Aorta (tissue), 5 donors: ENCODE measurements at regions not wholly inside any gene's neighbourhood (a gene's known extent, or its start where the extent isn't known, plus 50 kb on each side); places are given as distances from the start of the nearest gene placed in this dataset.

Source experiments
- ATAC-seq: fragments of 200-7000 bp; cut with Tn5 transposase; one replicate; pipeline ENCODE4 v1.9.1; 2022; ENCODE audit warnings: moderate library complexity; ENCODE audit not compliant: low FRiP score
- DNase-seq, 2 donors: peaks; one replicate each; pipeline ENCODE4 v3.0.0-alpha.2; 2020
- H3K27ac ChIP-seq, 2 donors: one replicate each; pipeline ENCODE4 v1.5.1; 2013; ENCODE audit warnings: low read length in 2 of 2, mild to moderate bottlenecking in 2 of 2, moderate library complexity in 2 of 2, control low read depth in 1 of 2, inconsistent platforms in 1 of 2, low read depth in 1 of 2
- H3K27me3 ChIP-seq, 2 donors: one replicate each; pipeline ENCODE4 v1.6.1; 2013; ENCODE audit warnings: control low read depth in 1 of 2, low read length in 1 of 2, mild to moderate bottlenecking in 1 of 2, moderate library complexity in 1 of 2; ENCODE audit not compliant: insufficient read depth in 2 of 2, control insufficient read depth in 1 of 2
- H3K36me3 ChIP-seq, 2 donors: one replicate each; pipeline ENCODE4 v1.6.1; 2013; ENCODE audit warnings: control low read depth in 1 of 2, low read length in 1 of 2, mild to moderate bottlenecking in 1 of 2; ENCODE audit not compliant: insufficient read depth in 2 of 2, control insufficient read depth in 1 of 2
- H3K4me1 ChIP-seq, 2 donors: one replicate each; pipeline ENCODE4 v1.6.1; 2013; ENCODE audit warnings: low read length in 2 of 2, control low read depth in 1 of 2, mild to moderate bottlenecking in 1 of 2, moderate library complexity in 1 of 2; ENCODE audit not compliant: insufficient read depth in 2 of 2, control insufficient read depth in 1 of 2
- H3K4me3 ChIP-seq, 2 donors: one replicate each; pipeline ENCODE4 v1.5.1; 2013; ENCODE audit warnings: low read length in 2 of 2, control low read depth in 1 of 2, mild to moderate bottlenecking in 1 of 2
- H3K9me3 ChIP-seq: one replicate; pipeline ENCODE4 v1.6.1; 2013; ENCODE audit warnings: mild to moderate bottlenecking, low read length; ENCODE audit not compliant: control insufficient read depth
- WGBS, 2 donors: extraction: QIAGEN DNeasy Blood & Tissue Kit; methylation state at CpG; one replicate each; pipeline ENCODE4 v1.1.7; 2013; 5-methylcytosine and 5-hydroxymethylcytosine counted together
- intact Hi-C, 2 donors: fragments of 100-400 bp; cut with DNase I; formaldehyde crosslinking; loops; one replicate each; pipeline versions ENCODE4 v1.14.2 to v1.15.0; 2022
- donor health status: healthy with polysubstance abuse.
- donor health status: Bipolar disorder and iron deficiency.
- donor health status: DM: no; HTN: no; CAD: no.
- donor health status: DM: no; HTN: no; CAD: no.
- donor health status: DM: yes; HTN: yes; CAD: no.

DNA sequence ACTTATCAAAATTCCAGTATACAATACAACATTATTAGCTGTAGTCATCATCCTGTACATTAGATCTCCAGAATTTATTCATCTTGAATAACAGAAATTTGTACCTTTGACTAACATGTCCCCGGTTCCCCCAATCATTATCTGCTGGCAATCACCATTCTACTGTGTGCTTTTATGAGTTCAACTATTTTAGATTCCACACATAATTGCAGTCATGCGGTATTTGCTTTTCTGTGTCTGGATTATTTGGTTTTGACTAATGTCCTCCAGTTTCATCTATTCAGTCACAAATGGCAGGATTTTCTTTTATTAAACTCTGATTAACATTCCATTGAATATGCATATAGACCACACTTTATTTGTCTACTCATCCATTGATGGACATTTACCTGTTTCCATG, 530.7 kb upstream of the SLITRK1 start:
- no peak for DNase-seq
- no peak overlapping the region for H3K27ac ChIP-seq
- WGBS, 2 donors: 20 to 26% methylated on average over 2 of the region's 2 CpGs
- H3K36me3 ChIP-seq: no peaks in the 10 kb centered on the region
- H3K9me3 ChIP-seq: no peaks in the 10 kb centered on the region
- no peaks in the 10 kb centered on the region for H3K4me1 ChIP-seq
- H3K4me3 ChIP-seq: no peak overlapping the region
- no peak for ATAC-seq
- intact Hi-C loops: no loop called here
- H3K27me3 ChIP-seq: no peaks in the 10 kb centered on the region

DNA sequence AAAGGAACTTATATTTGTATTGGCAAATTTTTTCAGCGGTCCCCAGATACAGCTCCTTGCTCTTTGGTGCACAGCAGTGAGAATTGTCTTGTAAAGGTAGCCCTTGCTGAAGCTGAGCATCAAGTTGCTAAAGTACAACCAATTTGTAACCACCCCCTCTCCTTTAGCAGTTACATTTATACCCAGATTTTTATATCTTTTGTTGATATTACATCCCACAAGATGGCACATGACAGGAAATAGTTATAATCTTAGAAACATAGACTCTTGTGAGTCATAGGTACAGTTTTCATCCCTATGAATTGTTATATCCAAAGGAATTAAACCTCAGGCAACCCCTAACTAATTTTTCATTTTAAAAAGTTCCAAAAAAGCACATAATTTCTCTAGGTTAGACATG, 523.0 kb upstream of the SLITRK1 start:
- Histone ChIP-seq H3K27me3 (no peaks in the 10 kb centered on the region), H3K4me3 (no peak overlapping the region), H3K4me1 (no peaks in the 10 kb centered on the region), H3K36me3 (no peaks in the 10 kb centered on the region), H3K27ac (no peak overlapping the region), H3K9me3 (no peaks in the 10 kb centered on the region)
- intact Hi-C loops: no loop called here
- WGBS, 2 donors: 44 to 63% methylated on average over 1 of the region's 1 CpG
- no peak for DNase-seq
- no peak for ATAC-seq

DNA sequence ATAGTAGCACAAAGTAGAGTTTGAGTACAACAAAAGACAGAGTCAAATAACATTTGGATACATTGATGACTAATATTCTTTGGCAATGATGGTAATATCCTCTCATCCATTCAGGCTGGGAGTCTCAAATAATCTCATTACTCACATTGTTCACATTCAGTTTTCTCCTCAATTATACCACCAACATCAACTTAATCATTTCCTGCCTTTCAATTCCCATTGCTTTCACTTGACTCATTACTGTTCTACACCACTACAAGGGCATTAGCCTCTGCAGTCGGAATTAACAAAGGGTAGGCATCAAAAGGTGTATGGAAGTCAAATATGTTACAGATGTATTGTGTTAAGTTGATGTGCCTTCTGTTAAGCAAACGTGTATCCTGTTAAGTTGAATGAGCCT, 518.4 kb upstream of the SLITRK1 start:
- no peak for DNase-seq
- Histone ChIP-seq H3K36me3 (no peaks in the 10 kb centered on the region), H3K27me3 (no peaks in the 10 kb centered on the region), H3K9me3 (no peaks in the 10 kb centered on the region), H3K4me3 (no peak overlapping the region), H3K27ac (no peak overlapping the region), H3K4me1 (no peaks in the 10 kb centered on the region)
- 72 to 75% methylated on average over 2 of the region's 2 CpGs for WGBS, 2 donors
- no peak for ATAC-seq
- intact Hi-C loops: no loop called here

DNA sequence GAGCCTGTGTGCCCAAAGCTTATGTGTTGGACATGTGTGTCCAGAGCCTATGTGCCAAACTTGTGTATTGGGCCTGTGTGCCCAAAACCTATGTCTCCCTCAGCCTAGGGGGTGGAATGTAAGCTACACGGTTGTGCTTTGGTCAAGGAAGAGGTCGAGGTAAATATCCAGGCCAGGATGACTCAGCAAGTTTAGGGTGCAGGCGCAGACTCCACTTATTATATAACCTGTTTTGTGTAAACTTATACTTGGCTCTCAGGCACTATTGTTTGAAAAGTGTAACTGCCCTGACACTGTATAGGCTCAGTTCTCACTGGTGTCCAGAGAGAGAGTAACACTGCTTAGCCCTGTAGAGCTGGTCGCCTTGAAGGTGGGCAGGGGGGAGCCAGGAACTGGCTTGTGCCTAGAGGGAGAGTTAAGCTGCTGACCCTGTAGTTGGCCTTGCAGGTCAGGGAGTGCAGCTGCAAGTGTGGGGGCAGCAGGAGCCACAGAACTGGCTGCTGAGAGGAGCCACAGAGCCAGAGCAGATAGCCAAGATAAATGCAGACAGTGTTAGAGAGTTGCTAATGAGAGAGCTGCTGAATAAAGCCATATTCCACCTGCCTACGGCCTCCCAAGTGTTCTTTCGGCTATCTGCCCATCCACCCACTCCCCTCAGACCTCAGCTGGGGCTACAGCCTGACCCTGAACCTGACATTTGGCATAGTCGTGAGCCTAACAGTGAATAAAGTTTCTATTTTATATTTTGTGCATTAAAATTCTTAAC, 517.2 kb upstream of the SLITRK1 start:
- no peaks in the 10 kb centered on the region for H3K4me1 ChIP-seq
- H3K4me3 ChIP-seq: no peak overlapping the region
- intact Hi-C loops: no loop called here
- DNase-seq (no peak), ATAC-seq (peak; percentile 26)
- H3K9me3 ChIP-seq: no peaks in the 10 kb centered on the region
- no peaks in the 10 kb centered on the region for H3K27me3 ChIP-seq
- H3K27ac ChIP-seq: no peak overlapping the region
- WGBS, 2 donors: 69 to 71% methylated on average over 7 of the region's 7 CpGs
- H3K36me3 ChIP-seq: no peaks in the 10 kb centered on the region

DNA sequence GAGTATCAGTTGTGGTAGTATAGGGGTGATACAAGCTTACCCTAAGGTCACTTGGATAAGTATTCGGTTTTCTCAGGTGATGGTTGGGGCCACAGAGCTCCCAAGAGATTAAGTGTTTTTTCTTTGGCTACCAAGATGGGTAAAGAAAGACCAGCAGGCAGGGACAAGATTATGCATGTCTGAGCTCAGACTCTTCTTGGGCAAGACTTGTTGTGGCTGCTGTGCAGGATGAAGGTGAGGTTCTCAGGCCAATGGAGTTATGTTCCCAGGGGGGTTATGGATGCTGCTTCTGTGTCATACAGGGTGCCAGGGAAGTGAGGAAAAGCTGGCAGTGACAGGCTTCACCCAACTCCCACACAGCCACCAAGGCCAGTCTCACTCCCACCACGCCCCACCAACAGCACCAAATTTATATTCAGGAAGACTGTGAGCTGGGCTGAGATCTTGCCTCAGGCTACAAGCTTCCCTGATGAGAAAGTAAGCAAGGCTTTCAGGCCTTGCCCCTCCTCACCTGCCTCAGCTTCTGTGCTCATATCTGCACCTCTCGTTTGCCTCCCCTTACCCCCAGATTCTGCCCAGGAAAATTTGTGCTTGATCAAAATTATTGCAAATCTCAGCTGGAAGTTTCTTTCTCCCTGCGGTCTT, 511.8 kb upstream of the SLITRK1 start:
- intact Hi-C loops: loop anchor here in 1 of 2 donors (1.0 kb wide), 1 partner anchor 10 kb away; no protein-coding TSS in a partner anchor
- Histone ChIP-seq H3K27ac (no peak overlapping the region), H3K4me3 (no peak overlapping the region), H3K36me3 (no peaks in the 10 kb centered on the region), H3K4me1 (no peaks in the 10 kb centered on the region), H3K9me3 (peaks cover 2% of the 10 kb centered on the region), H3K27me3 (no peaks in the 10 kb centered on the region)
- 90 to 94% methylated on average over 4 of the region's 4 CpGs for WGBS, 2 donors
- no peak for ATAC-seq
- DNase-seq: no peak

DNA sequence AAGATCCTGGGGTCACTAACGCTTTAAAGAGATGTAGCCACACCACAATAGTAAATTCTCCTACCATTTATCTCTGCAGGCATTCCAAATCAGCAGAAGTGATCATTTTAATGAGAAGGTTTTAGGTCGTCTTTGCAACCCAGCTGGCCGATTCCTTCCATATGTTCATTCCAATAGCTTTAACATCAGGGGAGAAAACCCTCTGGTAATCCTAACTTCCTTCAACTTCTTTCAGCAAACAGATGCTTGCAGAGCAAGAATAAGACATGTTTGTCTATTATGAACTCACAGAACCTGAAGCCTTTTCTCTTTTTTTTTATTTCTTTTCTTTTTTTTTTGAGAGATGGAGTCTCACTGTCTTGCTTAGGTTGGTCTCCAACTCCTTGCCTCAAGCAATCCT, 498.6 kb upstream of the SLITRK1 start:
- Histone ChIP-seq H3K27ac (no peak overlapping the region), H3K4me1 (no peaks in the 10 kb centered on the region), H3K4me3 (no peak overlapping the region), H3K27me3 (no peaks in the 10 kb centered on the region), H3K36me3 (no peaks in the 10 kb centered on the region), H3K9me3 (no peaks in the 10 kb centered on the region)
- no peak for DNase-seq
- 77 to 83% methylated on average over 3 of the region's 3 CpGs for WGBS, 2 donors
- ATAC-seq: no peak
- intact Hi-C loops: no loop called here

DNA sequence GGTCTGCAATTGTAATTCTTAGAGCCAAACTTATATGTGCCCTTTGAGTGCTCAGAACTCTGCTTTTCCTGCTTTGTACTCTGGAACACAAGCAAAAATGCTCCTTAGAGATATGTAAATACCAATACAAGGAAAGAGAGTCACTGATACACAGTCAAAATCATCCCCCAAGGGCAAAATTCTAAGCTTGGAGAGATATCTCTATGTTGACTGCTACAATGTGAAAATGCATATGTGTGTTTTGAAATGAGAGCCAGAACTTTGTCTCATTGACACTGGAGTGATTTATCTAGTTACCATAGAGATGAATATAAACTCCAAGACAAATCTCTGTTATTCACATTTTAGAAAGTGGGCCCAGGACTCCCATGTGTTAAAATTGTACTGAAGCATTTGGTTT, 494.8 kb upstream of the SLITRK1 start:
- Histone ChIP-seq H3K36me3 (no peaks in the 10 kb centered on the region), H3K4me1 (no peaks in the 10 kb centered on the region), H3K27me3 (no peaks in the 10 kb centered on the region), H3K4me3 (no peak overlapping the region), H3K9me3 (no peaks in the 10 kb centered on the region), H3K27ac (no peak overlapping the region)
- no peak for DNase-seq
- peak; percentile 22 for ATAC-seq
- intact Hi-C loops: no loop called here

DNA sequence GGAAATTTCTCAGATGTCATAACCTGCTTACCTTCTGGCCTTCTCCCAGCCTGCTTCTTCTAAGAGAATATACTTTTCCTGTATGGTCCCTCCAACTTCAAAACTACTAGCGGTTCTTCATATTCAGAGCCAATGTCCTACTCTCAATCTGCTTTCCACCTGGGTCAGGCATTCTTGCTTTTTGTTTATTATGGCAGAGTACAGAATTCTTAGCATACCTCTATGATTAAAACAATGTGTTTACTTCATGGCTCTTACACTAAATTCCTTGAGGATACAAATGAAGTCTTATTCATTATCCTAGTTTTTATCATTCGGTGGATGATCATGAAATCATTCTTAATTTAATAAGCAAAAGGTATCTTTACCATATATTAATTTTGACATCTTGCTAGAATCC, 484.2 kb upstream of the SLITRK1 start:
- Histone ChIP-seq H3K36me3 (no peaks in the 10 kb centered on the region), H3K27ac (no peak overlapping the region), H3K4me1 (no peaks in the 10 kb centered on the region), H3K4me3 (no peak overlapping the region), H3K9me3 (no peaks in the 10 kb centered on the region), H3K27me3 (no peaks in the 10 kb centered on the region)
- intact Hi-C loops: no loop called here
- WGBS, 2 donors: 73 to 81% methylated on average over 2 of the region's 2 CpGs
- DNase-seq (no peak), ATAC-seq (no peak)

DNA sequence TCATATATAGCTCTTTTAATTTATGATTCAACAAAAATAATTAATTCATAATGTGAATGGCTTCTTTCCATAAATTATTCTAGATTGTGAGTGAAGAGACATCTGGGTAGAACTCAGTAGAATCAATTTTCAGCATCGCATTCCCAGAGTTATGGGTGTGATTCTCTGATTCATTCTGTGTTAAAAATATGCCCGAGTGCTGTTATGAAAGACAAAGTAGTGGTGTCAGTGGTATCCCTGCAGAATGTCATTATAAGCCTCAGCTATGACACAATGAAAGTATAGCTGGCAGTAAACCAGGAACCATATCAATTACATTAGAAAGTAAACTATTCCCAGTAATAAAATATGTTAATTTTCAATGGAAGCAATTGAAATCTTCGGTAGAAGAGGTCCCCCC, 480.5 kb upstream of the SLITRK1 start:
- WGBS, 2 donors: 48% methylated on average over 3 of the region's 3 CpGs
- no peaks in the 10 kb centered on the region for H3K4me1 ChIP-seq
- ATAC-seq (no peak), DNase-seq (no peak)
- no peak overlapping the region for H3K4me3 ChIP-seq
- H3K9me3 ChIP-seq: no peaks in the 10 kb centered on the region
- H3K27me3 ChIP-seq: no peaks in the 10 kb centered on the region
- intact Hi-C loops: no loop called here
- H3K27ac ChIP-seq: no peak overlapping the region
- no peaks in the 10 kb centered on the region for H3K36me3 ChIP-seq
